ENCODE measurements at regions not wholly inside any gene's neighbourhood (a gene's known extent, or its start where the extent isn't known, plus 50 kb on each side); places are given as distances from the start of the nearest gene placed in this dataset.
A peak's percentile ranks its signal among the peaks of the same experiment; 100 is the strongest.

GRCh38 chr10:121076776-121077715, 225.9 kb downstream of the WDR11 start:
- peak; percentile 49 for DNase-seq

- DNase-seq: no peak
Measured at GRCh38 chr10:121078036-121078435, 226.9 kb downstream of the WDR11 start.

- peak; percentile 38 for DNase-seq
Measured at GRCh38 chr10:121078672-121079102, 227.5 kb downstream of the WDR11 start.

- no peak for DNase-seq
Measured at GRCh38 chr10:121079226-121079625, 228.1 kb downstream of the WDR11 start.

- no peak for DNase-seq
Measured at GRCh38 chr10:121080281-121080891, 229.2 kb downstream of the WDR11 start.

- DNase-seq: no peak
Measured at GRCh38 chr10:121081306-121081705, 230.1 kb downstream of the WDR11 start.

GRCh38 chr10:121082984-121083383, 231.8 kb downstream of the WDR11 start:
- DNase-seq: no peak

- DNase-seq: no peak
Measured at GRCh38 chr10:121084016-121084674, 233.0 kb downstream of the WDR11 start.

- DNase-seq: no peak
Measured at GRCh38 chr10:121084675-121085070, 233.5 kb downstream of the WDR11 start.

- DNase-seq: no peak
Measured at GRCh38 chr10:121085367-121085766, 234.2 kb downstream of the WDR11 start.

- DNase-seq: no peak
Measured at GRCh38 chr10:121087129-121087528, 236.0 kb downstream of the WDR11 start.

GRCh38 chr10:121087688-121088087, 236.5 kb downstream of the WDR11 start:
- no peak for DNase-seq

- no peak for DNase-seq
Measured at GRCh38 chr10:121088524-121088923, 237.4 kb downstream of the WDR11 start.

- DNase-seq: no peak
Measured at GRCh38 chr10:121089434-121089833, 238.3 kb downstream of the WDR11 start.

GRCh38 chr10:121091961-121092719, 241.0 kb downstream of the WDR11 start:
- DNase-seq: no peak

GRCh38 chr10:121092720-121093095, 241.5 kb downstream of the WDR11 start:
- no peak for DNase-seq

GRCh38 chr10:121096617-121097431, 245.7 kb downstream of the WDR11 start:
- peak; percentile 53 for DNase-seq

GRCh38 chr10:121098211-121098610, 247.0 kb downstream of the WDR11 start:
- no peak for DNase-seq

GRCh38 chr10:121098751-121099150, 247.6 kb downstream of the WDR11 start:
- DNase-seq: no peak

- DNase-seq: no peak
Measured at GRCh38 chr10:121099181-121099580, 248.0 kb downstream of the WDR11 start.

GRCh38 chr10:121099592-121099991, 248.4 kb downstream of the WDR11 start:
- DNase-seq: no peak

- DNase-seq: no peak
Measured at GRCh38 chr10:121101561-121101960, 250.4 kb downstream of the WDR11 start.
